ENCODE measurements at regions not wholly inside any gene's neighbourhood (a gene's known extent, or its start where the extent isn't known, plus 50 kb on each side); places are given as distances from the start of the nearest gene placed in this dataset.
"Not testable (repeated sequence)": the region's sequence is repeated elsewhere in the genome, so short reads cannot be mapped to it uniquely, and the experiment has no call there.

GRCh38 chr11:37431633-37432230 is 833.7 kb upstream of the RAG2 start:
- DNase-seq (ENCODE audit: low read depth), result not testable (repeated sequence)

DNA sequence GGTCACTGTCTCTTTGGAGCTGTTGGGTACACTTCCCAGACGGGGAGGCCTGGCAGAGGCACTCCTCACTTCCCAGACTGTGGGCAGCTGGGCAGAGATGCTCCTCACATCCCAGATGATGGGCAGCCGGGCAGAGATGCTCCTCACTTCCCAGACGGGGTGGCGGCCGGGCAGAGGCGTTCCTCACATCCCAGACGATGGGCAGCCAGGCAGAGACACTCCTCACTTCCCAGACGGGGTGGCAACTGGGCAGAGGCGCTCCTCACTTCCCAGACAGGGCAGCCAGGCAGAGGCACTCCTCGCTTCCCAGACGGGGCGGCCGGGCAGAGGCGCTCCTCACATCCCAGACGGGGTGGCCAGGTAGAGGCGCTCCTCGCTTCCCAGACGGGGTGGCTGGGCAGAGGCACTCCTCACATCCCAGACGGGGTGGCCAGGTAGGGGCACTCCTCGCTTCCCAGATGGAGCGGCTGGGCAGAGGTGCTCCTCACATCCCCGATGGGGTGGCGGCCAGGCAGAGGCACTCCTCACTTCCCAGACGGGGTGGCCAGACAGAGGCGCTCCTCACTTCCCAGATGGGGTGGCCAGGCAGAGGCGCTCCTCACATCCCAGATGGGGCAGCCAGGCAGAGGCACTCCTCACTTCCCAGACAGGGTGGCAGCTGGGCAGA is 833.1 kb upstream of the RAG2 start:
- DNase-seq (ENCODE audit: low read depth), result not testable (repeated sequence)

- peak; percentile 2 for DNase-seq (ENCODE audit: low read depth)
These were observed 824.5 kb upstream of the RAG2 start for GRCh38 chr11:37422511-37422910.

DNA sequence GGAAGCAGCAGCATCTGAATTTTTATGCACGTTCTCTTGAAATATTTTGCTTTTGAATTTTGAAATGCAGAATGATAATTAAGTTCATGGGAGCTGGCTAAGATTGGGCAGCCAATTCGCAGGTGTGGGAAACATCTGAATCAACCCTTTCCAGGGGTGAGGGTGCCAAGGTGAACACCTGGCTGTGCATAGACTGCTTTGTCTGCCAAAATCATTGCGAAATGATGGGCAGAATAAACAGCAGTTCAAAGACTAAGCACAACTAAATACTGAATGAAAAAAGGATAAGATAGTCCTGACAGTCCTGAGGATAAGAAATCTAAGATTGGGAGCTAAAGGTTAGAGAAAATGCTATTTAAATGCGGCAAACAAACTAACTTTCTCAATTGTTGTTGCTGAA is 813.3 kb upstream of the RAG2 start:
- DNase-seq (ENCODE audit: low read depth), result no peak

DNA sequence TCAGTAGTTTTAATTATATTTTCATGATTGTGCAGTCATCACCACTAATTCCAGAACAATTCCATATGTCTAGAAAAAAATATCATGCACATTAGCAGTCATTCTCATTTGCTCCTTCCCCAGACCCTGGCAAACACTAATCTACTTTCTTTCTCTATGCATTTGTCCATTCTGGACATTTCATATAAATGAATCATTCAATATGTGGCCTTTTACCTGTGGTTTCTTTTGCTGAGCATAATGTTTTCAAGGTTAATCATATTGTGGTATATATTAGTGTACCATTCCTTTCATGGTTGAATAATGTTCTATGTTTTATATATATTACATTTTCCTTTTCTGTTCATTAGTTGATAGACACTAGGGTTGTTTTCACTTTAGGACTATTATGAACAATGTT is 811.1 kb upstream of the RAG2 start:
- DNase-seq (ENCODE audit: low read depth), result peak; percentile 31

DNA sequence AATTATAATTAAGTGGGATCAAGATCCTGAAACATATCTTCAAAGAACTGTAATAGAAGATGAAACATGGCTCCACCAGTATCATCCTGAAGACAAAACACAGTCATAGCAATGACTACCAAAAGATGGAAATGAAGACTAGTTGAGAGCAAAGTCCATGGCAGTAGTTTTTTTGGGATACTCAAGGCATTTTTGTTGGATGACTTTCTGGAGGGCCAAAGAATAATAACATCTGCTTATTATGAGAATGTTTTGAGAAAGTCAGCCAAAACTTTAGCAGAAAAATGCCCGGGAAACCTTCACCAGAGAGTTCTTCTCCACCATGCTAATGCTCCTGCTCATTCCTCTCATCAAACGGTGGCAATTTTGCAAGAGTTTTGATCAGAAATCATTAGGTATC is 809.4 kb upstream of the RAG2 start:
- DNase-seq (ENCODE audit: low read depth), result no peak

GRCh38 chr11:37406651-37407050 is 808.6 kb upstream of the RAG2 start:
- DNase-seq (ENCODE audit: low read depth), result no peak

GRCh38 chr11:37404231-37404630 is 806.2 kb upstream of the RAG2 start:
- no peak for DNase-seq (ENCODE audit: low read depth)

DNA sequence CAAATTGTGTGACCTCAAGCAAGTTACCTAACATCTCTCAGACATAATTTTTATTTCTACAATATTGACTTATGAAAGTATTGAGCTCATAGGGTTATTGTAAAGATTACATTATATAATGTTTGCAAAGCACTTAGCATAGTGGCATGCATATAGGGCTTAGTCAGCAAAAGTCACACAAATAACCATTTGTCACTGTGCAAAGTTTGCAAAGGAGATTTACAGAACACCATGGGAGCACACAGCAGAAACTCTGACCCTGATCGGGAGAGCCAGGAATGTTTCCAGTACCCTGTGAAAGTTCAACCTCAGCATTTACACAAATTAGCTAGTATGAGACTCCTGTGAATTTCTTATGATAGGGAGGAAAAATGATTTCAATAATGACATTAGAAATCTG is 804.6 kb upstream of the RAG2 start:
- no peak for DNase-seq (ENCODE audit: low read depth)

GRCh38 chr11:37394236-37394870 is 796.3 kb upstream of the RAG2 start:
- DNase-seq (ENCODE audit: low read depth), result no peak

GRCh38 chr11:37391615-37392014 is 793.6 kb upstream of the RAG2 start:
- DNase-seq (ENCODE audit: low read depth), result no peak

DNA sequence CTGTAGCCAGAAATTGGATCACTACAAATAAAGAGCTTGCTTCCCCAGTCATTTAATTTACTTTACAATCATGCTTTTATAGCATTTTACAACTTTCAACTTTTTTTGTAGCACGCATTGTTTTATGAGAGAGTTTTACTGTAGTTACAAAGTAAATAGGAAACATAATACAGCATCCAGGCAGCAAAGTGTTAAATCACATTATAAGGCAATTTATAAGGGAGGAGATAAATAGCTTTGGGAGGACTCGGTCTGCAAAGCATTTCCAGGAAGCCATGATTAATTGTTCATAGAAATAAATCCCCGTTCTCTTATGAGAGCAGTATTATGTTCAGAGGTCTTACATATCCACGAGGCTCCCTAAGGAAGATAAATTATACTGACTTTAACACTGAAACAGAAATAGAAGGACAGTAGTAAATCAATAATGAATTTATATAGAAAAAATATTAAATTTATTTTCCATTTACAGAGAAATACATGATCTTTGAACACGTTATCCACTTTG is 792.6 kb upstream of the RAG2 start:
- no peak for DNase-seq (ENCODE audit: low read depth)

DNA sequence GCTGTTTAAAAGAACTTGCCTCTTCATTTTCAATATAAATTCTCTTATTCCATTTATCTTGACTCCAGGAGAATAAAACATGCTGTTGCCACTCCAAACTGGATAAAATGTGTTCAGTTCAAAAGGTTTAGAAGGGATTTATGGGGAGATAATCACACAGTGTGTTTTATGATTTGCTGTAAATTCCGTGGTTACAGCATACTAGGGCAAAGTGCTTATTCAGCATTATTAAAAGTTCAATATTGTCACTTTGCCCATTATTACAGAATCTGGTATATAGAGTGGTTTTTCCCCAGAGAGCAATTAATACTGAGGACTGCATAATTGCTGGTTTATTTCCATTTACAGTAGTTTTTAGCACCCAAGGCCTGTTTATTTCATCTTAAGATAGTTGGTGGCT is 780.9 kb upstream of the RAG2 start:
- no peak for DNase-seq (ENCODE audit: low read depth)

DNA sequence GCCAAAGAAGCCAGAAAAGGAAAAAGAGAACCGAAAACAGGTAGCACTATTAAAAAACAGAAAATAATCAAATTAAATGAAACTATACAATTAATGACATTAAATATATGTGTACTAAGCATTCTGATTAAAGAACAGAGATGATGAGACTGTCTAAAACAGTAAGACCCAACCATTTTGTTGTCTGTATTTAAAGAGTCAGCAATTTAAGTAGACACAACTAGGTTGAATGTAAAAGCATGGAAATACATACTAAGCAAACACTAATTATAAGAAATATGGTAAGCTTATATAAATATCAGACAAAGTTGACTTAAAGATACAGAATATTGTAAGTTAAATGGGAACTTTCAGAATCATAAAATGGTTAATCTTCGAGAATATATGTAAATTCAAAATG is 774.6 kb upstream of the RAG2 start:
- no peak for DNase-seq (ENCODE audit: low read depth)

- peak; percentile 47 for DNase-seq (ENCODE audit: low read depth)
These were observed 773.4 kb upstream of the RAG2 start for GRCh38 chr11:37371346-37371970.

GRCh38 chr11:37370817-37371216 is 772.8 kb upstream of the RAG2 start:
- no peak for DNase-seq (ENCODE audit: low read depth)

- DNase-seq (ENCODE audit: low read depth), result no peak
These were observed 766.3 kb upstream of the RAG2 start for GRCh38 chr11:37364246-37364839.

GRCh38 chr11:37353192-37353591 is 755.2 kb upstream of the RAG2 start:
- DNase-seq (ENCODE audit: low read depth), result no peak

GRCh38 chr11:37352485-37352884 is 754.4 kb upstream of the RAG2 start:
- no peak for DNase-seq (ENCODE audit: low read depth)

DNA sequence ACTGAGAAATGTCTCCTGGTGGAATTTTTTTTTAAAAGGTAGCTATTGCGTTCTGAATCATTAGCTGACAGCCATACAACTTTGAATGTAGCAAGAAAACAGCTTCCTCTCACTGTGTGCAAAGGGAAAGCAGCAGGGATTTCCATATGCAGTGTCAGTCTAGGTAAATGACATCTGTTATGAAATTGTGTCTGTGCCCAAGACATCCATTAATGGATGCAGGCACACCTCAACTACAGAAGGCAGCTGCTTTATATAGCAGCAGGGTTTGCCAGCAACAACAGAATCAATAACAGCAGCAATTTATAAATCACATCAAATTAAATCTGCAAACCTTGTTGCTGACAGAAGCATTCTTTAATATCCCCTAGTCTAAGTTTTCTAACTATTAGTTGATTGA is 745.3 kb upstream of the RAG2 start:
- DNase-seq (ENCODE audit: low read depth), result peak; percentile 1

DNA sequence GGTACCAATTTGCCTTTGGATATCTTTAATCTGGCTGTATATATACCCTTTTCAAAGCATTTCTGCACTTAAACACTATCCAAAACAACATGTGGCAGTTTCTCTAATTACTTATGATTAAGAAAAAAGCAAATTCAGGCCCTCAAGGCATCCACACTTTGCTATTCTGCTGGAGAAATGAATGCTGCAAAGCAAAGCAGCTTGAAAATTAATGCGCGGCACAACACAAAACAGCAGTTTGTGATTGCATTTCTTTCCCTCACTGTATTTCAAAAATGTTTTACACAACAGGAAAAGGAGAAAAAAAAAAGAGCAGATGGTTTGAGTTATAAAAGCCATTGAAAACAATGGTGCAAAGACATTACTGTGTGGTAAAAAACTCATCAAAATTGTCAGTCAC is 738.4 kb upstream of the RAG2 start:
- DNase-seq (ENCODE audit: low read depth), result no peak

- DNase-seq (ENCODE audit: low read depth), result no peak
These were observed 735.3 kb upstream of the RAG2 start for GRCh38 chr11:37333345-37333744.

DNA sequence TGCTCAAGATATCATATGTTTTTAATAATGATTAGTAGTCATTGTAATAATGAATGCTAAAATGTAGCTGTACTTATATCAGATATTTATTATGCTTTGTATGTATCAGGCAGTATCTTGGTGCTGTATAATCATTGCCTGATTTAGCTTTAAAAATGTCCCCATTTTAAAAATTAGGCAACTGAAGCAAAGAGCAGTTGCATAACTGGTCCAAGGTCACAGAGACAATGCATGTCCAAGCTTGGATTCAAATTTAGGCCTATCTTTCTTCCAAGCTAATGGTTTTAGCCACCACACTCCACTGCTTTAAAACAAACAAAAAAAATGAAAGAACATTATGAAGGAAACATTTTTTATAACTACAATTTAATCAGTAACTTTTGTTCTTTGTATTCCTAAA is 725.8 kb upstream of the RAG2 start:
- no peak for DNase-seq (ENCODE audit: low read depth)

Data from amniotic epithelial cell (primary cell).